Testis (tissue), 2 donors: ENCODE measurements at regions not wholly inside any gene's neighbourhood (a gene's known extent, or its start where the extent isn't known, plus 50 kb on each side); places are given as distances from the start of the nearest gene placed in this dataset.

Source experiments
- CTCF ChIP-seq, 3 experiments: fragments of 450-650 bp in 2 of 3; fragments of 200-600 bp in 1 of 3; sonication (generic) in 1 of 3; IDR thresholded peaks; one replicate each; pipeline ENCODE4 v1.5.1; 2016 to 2019; ENCODE audit warnings: antibody characterized with exemption in 3 of 3, mild to moderate bottlenecking in 2 of 3, moderate library complexity in 1 of 3
- POLR2A ChIP-seq: fragments of 450-650 bp; IDR thresholded peaks from one replicate; pipeline ENCODE4 v1.6.1; 2017; ENCODE audit warnings: antibody characterized with exemption, mild to moderate bottlenecking, moderate library complexity

- no peak for TF ChIP-seq CTCF (IDR thresholded peaks at IDR 0.05)
- no peak for TF ChIP-seq POLR2A
These were observed 96.6 kb upstream of the NPTX2 start for GRCh38 chr7:98520356-98520951.
